ENCODE measurements at regions not wholly inside any gene's neighbourhood (a gene's known extent, or its start where the extent isn't known, plus 50 kb on each side); places are given as distances from the start of the nearest gene placed in this dataset.

DNA sequence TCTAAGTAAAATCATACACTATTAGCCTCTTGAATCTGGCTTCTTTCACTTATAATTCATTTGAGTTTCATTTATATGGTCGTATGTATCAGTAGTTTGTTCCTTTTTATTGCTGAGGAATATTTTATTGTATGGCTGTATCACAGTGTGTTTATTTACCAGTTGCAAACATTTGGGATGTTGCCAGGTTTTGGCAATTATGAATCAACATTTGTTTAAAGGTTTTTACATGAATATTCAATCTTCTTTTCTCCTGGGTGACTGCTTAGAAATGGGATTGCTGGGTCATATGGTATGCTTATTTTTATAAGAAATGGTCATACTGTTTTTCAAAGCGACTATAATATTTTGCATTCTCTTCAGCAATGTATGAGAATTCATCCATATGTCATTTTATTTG, 107.9 kb downstream of the PMAIP1 start (continued):
- TF ChIP-seq SP1 (IDR thresholded peaks at IDR 0.05; ENCODE audit: low read depth, low read length) = no peak
- TF ChIP-seq NFXL1 (IDR thresholded peaks at IDR 0.05; ENCODE audit: borderline replicate concordance) = no peak
- no peak for TF ChIP-seq MTA3 (IDR thresholded peaks at IDR 0.05; ENCODE audit: borderline replicate concordance, low read length)
- TF ChIP-seq KDM1A (IDR thresholded peaks at IDR 0.05; ENCODE audit: borderline replicate concordance) = no peak
- TF ChIP-seq, protein P1, sequence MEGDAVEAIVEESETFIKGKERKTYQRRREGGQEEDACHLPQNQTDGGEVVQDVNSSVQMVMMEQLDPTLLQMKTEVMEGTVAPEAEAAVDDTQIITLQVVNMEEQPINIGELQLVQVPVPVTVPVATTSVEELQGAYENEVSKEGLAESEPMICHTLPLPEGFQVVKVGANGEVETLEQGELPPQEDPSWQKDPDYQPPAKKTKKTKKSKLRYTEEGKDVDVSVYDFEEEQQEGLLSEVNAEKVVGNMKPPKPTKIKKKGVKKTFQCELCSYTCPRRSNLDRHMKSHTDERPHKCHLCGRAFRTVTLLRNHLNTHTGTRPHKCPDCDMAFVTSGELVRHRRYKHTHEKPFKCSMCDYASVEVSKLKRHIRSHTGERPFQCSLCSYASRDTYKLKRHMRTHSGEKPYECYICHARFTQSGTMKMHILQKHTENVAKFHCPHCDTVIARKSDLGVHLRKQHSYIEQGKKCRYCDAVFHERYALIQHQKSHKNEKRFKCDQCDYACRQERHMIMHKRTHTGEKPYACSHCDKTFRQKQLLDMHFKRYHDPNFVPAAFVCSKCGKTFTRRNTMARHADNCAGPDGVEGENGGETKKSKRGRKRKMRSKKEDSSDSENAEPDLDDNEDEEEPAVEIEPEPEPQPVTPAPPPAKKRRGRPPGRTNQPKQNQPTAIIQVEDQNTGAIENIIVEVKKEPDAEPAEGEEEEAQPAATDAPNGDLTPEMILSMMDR (IDR thresholded peaks at IDR 0.05 in 2 of 3, conservative IDR thresholded peaks at IDR 0.05 in 1 of 3; ENCODE audit: control insufficient read depth in 2 of 3, extremely low read depth in 1 of 3, insufficient read depth in 1 of 3, low read depth in 3 of 3, low read length in 3 of 3) = no peak
- TF ChIP-seq, protein P2, sequence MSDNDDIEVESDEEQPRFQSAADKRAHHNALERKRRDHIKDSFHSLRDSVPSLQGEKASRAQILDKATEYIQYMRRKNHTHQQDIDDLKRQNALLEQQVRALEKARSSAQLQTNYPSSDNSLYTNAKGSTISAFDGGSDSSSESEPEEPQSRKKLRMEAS (IDR thresholded peaks at IDR 0.05; ENCODE audit: low read depth, low read length) = no peak
- no peak for TF ChIP-seq SUZ12 (IDR thresholded peaks at IDR 0.05; ENCODE audit: unreplicated experiment)
- no peak for TF ChIP-seq LARP7 (IDR thresholded peaks at IDR 0.05)
- TF ChIP-seq TAF1 (IDR thresholded peaks at IDR 0.05; ENCODE audit: borderline replicate concordance, low read depth, low read length) = no peak
- TF ChIP-seq E2F4 (IDR thresholded peaks at IDR 0.05; ENCODE audit: low read depth, low read length) = no peak

DNA sequence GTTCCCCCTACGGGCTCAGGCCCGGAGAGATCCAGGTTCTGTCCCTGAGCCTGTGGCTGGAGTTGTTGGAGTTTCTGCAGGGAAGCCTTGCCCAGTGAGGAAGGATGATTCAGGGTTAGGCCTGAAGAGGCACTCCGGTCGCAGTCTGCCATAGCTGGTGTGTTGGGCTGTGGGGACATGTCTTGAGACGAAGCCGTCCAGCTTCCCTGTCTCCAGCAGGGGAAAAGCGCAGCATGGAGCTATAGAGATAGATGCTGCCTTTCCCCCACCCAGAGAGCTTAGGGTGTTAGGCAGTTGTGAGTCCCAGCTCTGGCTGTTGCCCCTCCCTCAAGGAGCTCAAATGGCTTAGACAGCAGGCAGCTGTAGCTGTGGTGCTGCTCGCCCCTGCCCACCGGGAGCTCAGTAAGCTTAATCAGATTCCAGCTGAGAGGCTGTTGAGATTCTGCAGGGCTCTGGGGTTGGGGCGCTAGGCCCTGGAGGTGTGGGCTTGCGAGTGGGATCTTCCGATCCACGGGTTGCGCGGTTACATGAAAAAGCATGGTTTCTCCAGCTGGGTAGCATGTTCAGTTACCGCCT, 103.9 kb downstream of the PMAIP1 start:
- H3K9ac ChIP-seq (ENCODE audit: control insufficient read depth, insufficient read depth, low read length) = no peak overlapping the region
- no peak overlapping the region for H3K4me2 ChIP-seq (ENCODE audit: control insufficient read depth, insufficient read depth)
- no peak overlapping the region for H2AFZ ChIP-seq (ENCODE audit: control insufficient read depth, low read depth, low read length)
- intact Hi-C loops (cut with micrococcal nuclease; ENCODE audit: unreplicated experiment) = loop anchor here (2.0 kb wide), 1 partner anchor 17 kb away; no protein-coding TSS in a partner anchor
- DNase-seq (ENCODE audit: low read depth, low spot score) (no peak), ATAC-seq (no peak), FAIRE-seq (no peak)
- no peaks in the 10 kb centered on the region for H3K9me3 ChIP-seq (replicated peaks; ENCODE audit: control insufficient read depth, insufficient read depth, low read length)
- no TSS peak for BruUV-seq (replicated peaks)
- no peaks in the 10 kb centered on the region for H3K36me3 ChIP-seq (ENCODE audit: control insufficient read depth in 2 of 2, insufficient read depth in 2 of 2, low read length in 1 of 2)
- 78% methylated on average over 16 of the region's 16 CpGs for WGBS (ENCODE audit: insufficient coverage, insufficient replicate concordance, low lambda C conversion rate, missing lambda C conversion rate)
- ChIA-PET POLR2A (interaction anchor here (0.5 kb wide), 1 partner anchor 248 kb away, joined by 6 read pairs; no protein-coding TSS in a partner anchor), RAD21 (ENCODE audit: unreplicated experiment) (no interaction called here), CTCF (interaction anchor here (0.9 to 1.6 kb wide), 2 partner anchors 9 to 15 kb away, joined by 3 to 5 read pairs; no protein-coding TSS in a partner anchor), SMC1A (ENCODE audit: uncharacterized antibody, unreplicated experiment) (no interaction called here)
- TF ChIP-seq KLF5 (IDR thresholded peaks at IDR 0.05; ENCODE audit: partially characterized antibody) = no peak
- TF ChIP-seq, protein P3, sequence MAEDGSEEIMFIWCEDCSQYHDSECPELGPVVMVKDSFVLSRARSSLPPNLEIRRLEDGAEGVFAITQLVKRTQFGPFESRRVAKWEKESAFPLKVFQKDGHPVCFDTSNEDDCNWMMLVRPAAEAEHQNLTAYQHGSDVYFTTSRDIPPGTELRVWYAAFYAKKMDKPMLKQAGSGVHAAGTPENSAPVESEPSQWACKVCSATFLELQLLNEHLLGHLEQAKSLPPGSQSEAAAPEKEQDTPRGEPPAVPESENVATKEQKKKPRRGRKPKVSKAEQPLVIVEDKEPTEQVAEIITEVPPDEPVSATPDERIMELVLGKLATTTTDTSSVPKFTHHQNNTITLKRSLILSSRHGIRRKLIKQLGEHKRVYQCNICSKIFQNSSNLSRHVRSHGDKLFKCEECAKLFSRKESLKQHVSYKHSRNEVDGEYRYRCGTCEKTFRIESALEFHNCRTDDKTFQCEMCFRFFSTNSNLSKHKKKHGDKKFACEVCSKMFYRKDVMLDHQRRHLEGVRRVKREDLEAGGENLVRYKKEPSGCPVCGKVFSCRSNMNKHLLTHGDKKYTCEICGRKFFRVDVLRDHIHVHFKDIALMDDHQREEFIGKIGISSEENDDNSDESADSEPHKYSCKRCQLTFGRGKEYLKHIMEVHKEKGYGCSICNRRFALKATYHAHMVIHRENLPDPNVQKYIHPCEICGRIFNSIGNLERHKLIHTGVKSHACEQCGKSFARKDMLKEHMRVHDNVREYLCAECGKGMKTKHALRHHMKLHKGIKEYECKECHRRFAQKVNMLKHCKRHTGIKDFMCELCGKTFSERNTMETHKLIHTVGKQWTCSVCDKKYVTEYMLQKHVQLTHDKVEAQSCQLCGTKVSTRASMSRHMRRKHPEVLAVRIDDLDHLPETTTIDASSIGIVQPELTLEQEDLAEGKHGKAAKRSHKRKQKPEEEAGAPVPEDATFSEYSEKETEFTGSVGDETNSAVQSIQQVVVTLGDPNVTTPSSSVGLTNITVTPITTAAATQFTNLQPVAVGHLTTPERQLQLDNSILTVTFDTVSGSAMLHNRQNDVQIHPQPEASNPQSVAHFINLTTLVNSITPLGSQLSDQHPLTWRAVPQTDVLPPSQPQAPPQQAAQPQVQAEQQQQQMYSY (CRISPR knock-in tag; IDR thresholded peaks at IDR 0.05) = no peak
- TF ChIP-seq ETV6 (conservative IDR thresholded peaks at IDR 0.05 in 1 of 2, IDR thresholded peaks at IDR 0.05 in 1 of 2; ENCODE audit: borderline replicate concordance in 1 of 2, low read depth in 1 of 2) = no peak
- H3K79me2 ChIP-seq (ENCODE audit: control insufficient read depth, insufficient read depth, low read length) = no peaks in the 10 kb centered on the region
- no peak overlapping the region for H3K27ac ChIP-seq (ENCODE audit: control insufficient read depth, insufficient read depth)
- no peaks in the 10 kb centered on the region for H3K4me1 ChIP-seq (ENCODE audit: control insufficient read depth, insufficient read depth, low read length)
- H3K27me3 ChIP-seq (replicated peaks in 1 of 2; ENCODE audit: control insufficient read depth in 2 of 2, insufficient read depth in 2 of 2, low read length in 1 of 2) = no peaks in the 10 kb centered on the region
- H4K20me1 ChIP-seq (ENCODE audit: control insufficient read depth, insufficient read depth) = no peaks in the 10 kb centered on the region
- in situ Hi-C loops (cut with MboI) = no loop called here
- no peak overlapping the region for H3K4me3 ChIP-seq

Measured in GM12878 (cell line).